ENCODE measurements at regions not wholly inside any gene's neighbourhood (a gene's known extent, or its start where the extent isn't known, plus 50 kb on each side); places are given as distances from the start of the nearest gene placed in this dataset.
A peak's percentile ranks its signal among the peaks of the same experiment; 100 is the strongest.

GRCh38 chr6:48315915-48316314, 204.9 kb upstream of the PTCHD4 start:
- no peak for DNase-seq
- Histone ChIP-seq H4K8ac (ENCODE audit: low read length) (no peak overlapping the region), H3K27ac (ENCODE audit: low read length, poor library complexity, severe bottlenecking) (no peak overlapping the region), H3K4me1 (ENCODE audit: control insufficient read depth, insufficient read depth, low read depth, low read length) (no peaks in the 10 kb centered on the region), H3K4ac (ENCODE audit: low read depth in 1 of 2, low read length in 2 of 2) (no peak overlapping the region), H3K23ac (ENCODE audit: low read length in 2 of 2) (no peak overlapping the region), H2BK15ac (ENCODE audit: low read depth, poor library complexity, severe bottlenecking) (no peak overlapping the region), H3K14ac (ENCODE audit: low read length in 2 of 2) (no peak overlapping the region), H3K9me3 (ENCODE audit: control insufficient read depth, low read length) (no peaks in the 10 kb centered on the region), H3K79me1 (replicated peaks; ENCODE audit: low read length, poor library complexity, severe bottlenecking) (no peaks in the 10 kb centered on the region), H3K9ac (ENCODE audit: low read length) (no peak overlapping the region), H2BK12ac (ENCODE audit: low read length in 2 of 2) (no peak overlapping the region), H3K27me3 (ENCODE audit: control insufficient read depth in 1 of 2, insufficient read depth in 1 of 2, low read length in 2 of 2) (no peaks in the 10 kb centered on the region), H2AK5ac (ENCODE audit: low read length, severe bottlenecking) (no peak overlapping the region), H3K4me3 (ENCODE audit: insufficient read depth in 1 of 2, low read depth in 1 of 2, low read length in 2 of 2) (no peak overlapping the region), H2AFZ (ENCODE audit: low read depth, low read length) (no peak overlapping the region), H2BK5ac (ENCODE audit: low read depth, low read length, poor library complexity, severe bottlenecking) (no peak overlapping the region), H4K91ac (ENCODE audit: low read length) (no peak overlapping the region), H2BK120ac (ENCODE audit: low read depth, low read length) (no peak overlapping the region), H3K36me3 (ENCODE audit: control insufficient read depth in 1 of 2, insufficient read depth in 2 of 2, low read depth in 1 of 2, low read length in 2 of 2) (no peaks in the 10 kb centered on the region), H3K18ac (ENCODE audit: low read depth in 1 of 2, low read length in 2 of 2) (no peak overlapping the region), H3K4me2 (ENCODE audit: low read length, poor library complexity, severe bottlenecking) (no peak overlapping the region)
- WGBS, result no CpG with 5 or more reads among the region's 1 CpG

- no peaks in the 10 kb centered on the region for H3K27me3 ChIP-seq (ENCODE audit: control insufficient read depth in 1 of 2, insufficient read depth in 1 of 2, low read length in 2 of 2)
- H2BK5ac ChIP-seq (ENCODE audit: low read depth, low read length, poor library complexity, severe bottlenecking), result no peak overlapping the region
- H3K4me1 ChIP-seq (ENCODE audit: control insufficient read depth, insufficient read depth, low read depth, low read length), result no peaks in the 10 kb centered on the region
- H3K23ac ChIP-seq (ENCODE audit: low read length in 2 of 2), result no peak overlapping the region
- H3K9ac ChIP-seq (ENCODE audit: low read length), result no peak overlapping the region
- H2BK12ac ChIP-seq (ENCODE audit: low read length in 2 of 2), result no peak overlapping the region
- H2BK15ac ChIP-seq (ENCODE audit: low read depth, poor library complexity, severe bottlenecking), result no peak overlapping the region
- H2BK120ac ChIP-seq (ENCODE audit: low read depth, low read length), result no peak overlapping the region
- H3K9me3 ChIP-seq (ENCODE audit: control insufficient read depth, low read length), result no peaks in the 10 kb centered on the region
- H3K4ac ChIP-seq (ENCODE audit: low read depth in 1 of 2, low read length in 2 of 2), result no peak overlapping the region
- H3K4me3 ChIP-seq (ENCODE audit: insufficient read depth in 1 of 2, low read depth in 1 of 2, low read length in 2 of 2), result no peak overlapping the region
- 76% methylated on average over 3 of the region's 5 CpGs for WGBS
- no peak overlapping the region for H3K14ac ChIP-seq (ENCODE audit: low read length in 2 of 2)
- H3K4me2 ChIP-seq (ENCODE audit: low read length, poor library complexity, severe bottlenecking), result no peak overlapping the region
- H2AK5ac ChIP-seq (ENCODE audit: low read length, severe bottlenecking), result no peak overlapping the region
- DNase-seq, result peak; percentile 30
- H4K91ac ChIP-seq (ENCODE audit: low read length), result no peak overlapping the region
- no peak overlapping the region for H3K27ac ChIP-seq (ENCODE audit: low read length, poor library complexity, severe bottlenecking)
- no peak overlapping the region for H4K8ac ChIP-seq (ENCODE audit: low read length)
- no peak overlapping the region for H2AFZ ChIP-seq (ENCODE audit: low read depth, low read length)
- no peaks in the 10 kb centered on the region for H3K36me3 ChIP-seq (ENCODE audit: control insufficient read depth in 1 of 2, insufficient read depth in 2 of 2, low read depth in 1 of 2, low read length in 2 of 2)
- H3K79me1 ChIP-seq (replicated peaks; ENCODE audit: low read length, poor library complexity, severe bottlenecking), result no peaks in the 10 kb centered on the region
- H3K18ac ChIP-seq (ENCODE audit: low read depth in 1 of 2, low read length in 2 of 2), result no peak overlapping the region
Measured at GRCh38 chr6:48315051-48315719, 204.2 kb upstream of the PTCHD4 start.

GRCh38 chr6:48311301-48311700, 200.3 kb upstream of the PTCHD4 start:
- no peak overlapping the region for H3K23ac ChIP-seq (ENCODE audit: low read length in 2 of 2)
- no peak overlapping the region for H3K14ac ChIP-seq (ENCODE audit: low read length in 2 of 2)
- no peak overlapping the region for H2BK15ac ChIP-seq (ENCODE audit: low read depth, poor library complexity, severe bottlenecking)
- no peaks in the 10 kb centered on the region for H3K27me3 ChIP-seq (ENCODE audit: control insufficient read depth in 1 of 2, insufficient read depth in 1 of 2, low read length in 2 of 2)
- H3K4me2 ChIP-seq (ENCODE audit: low read length, poor library complexity, severe bottlenecking), result no peak overlapping the region
- H2AFZ ChIP-seq (ENCODE audit: low read depth, low read length), result no peak overlapping the region
- no peak overlapping the region for H2BK120ac ChIP-seq (ENCODE audit: low read depth, low read length)
- no peak overlapping the region for H3K4me3 ChIP-seq (ENCODE audit: insufficient read depth in 1 of 2, low read depth in 1 of 2, low read length in 2 of 2)
- no peaks in the 10 kb centered on the region for H3K9me3 ChIP-seq (ENCODE audit: control insufficient read depth, low read length)
- H3K18ac ChIP-seq (ENCODE audit: low read depth in 1 of 2, low read length in 2 of 2), result no peak overlapping the region
- no peak overlapping the region for H3K4ac ChIP-seq (ENCODE audit: low read depth in 1 of 2, low read length in 2 of 2)
- H2BK5ac ChIP-seq (ENCODE audit: low read depth, low read length, poor library complexity, severe bottlenecking), result no peak overlapping the region
- no peak overlapping the region for H2AK5ac ChIP-seq (ENCODE audit: low read length, severe bottlenecking)
- DNase-seq, result no peak
- H2BK12ac ChIP-seq (ENCODE audit: low read length in 2 of 2), result no peak overlapping the region
- no peak overlapping the region for H4K8ac ChIP-seq (ENCODE audit: low read length)
- H3K9ac ChIP-seq (ENCODE audit: low read length), result no peak overlapping the region
- H4K91ac ChIP-seq (ENCODE audit: low read length), result no peak overlapping the region
- H3K36me3 ChIP-seq (ENCODE audit: control insufficient read depth in 1 of 2, insufficient read depth in 2 of 2, low read depth in 1 of 2, low read length in 2 of 2), result no peaks in the 10 kb centered on the region
- no peaks in the 10 kb centered on the region for H3K79me1 ChIP-seq (replicated peaks; ENCODE audit: low read length, poor library complexity, severe bottlenecking)
- H3K27ac ChIP-seq (ENCODE audit: low read length, poor library complexity, severe bottlenecking), result no peak overlapping the region
- H3K4me1 ChIP-seq (ENCODE audit: control insufficient read depth, insufficient read depth, low read depth, low read length), result no peaks in the 10 kb centered on the region

- 100% methylated on average over 1 of the region's 2 CpGs for WGBS
- no peak overlapping the region for H3K14ac ChIP-seq (ENCODE audit: low read length in 2 of 2)
- no peaks in the 10 kb centered on the region for H3K27me3 ChIP-seq (ENCODE audit: control insufficient read depth in 1 of 2, insufficient read depth in 1 of 2, low read length in 2 of 2)
- peaks cover 8% of the 10 kb centered on the region for H3K9me3 ChIP-seq (ENCODE audit: control insufficient read depth, low read length)
- H2BK12ac ChIP-seq (ENCODE audit: low read length in 2 of 2), result no peak overlapping the region
- no peak overlapping the region for H3K27ac ChIP-seq (ENCODE audit: low read length, poor library complexity, severe bottlenecking)
- H2BK5ac ChIP-seq (ENCODE audit: low read depth, low read length, poor library complexity, severe bottlenecking), result no peak overlapping the region
- no peak for DNase-seq
- no peak overlapping the region for H3K4me2 ChIP-seq (ENCODE audit: low read length, poor library complexity, severe bottlenecking)
- no peak overlapping the region for H3K18ac ChIP-seq (ENCODE audit: low read depth in 1 of 2, low read length in 2 of 2)
- H3K4me3 ChIP-seq (ENCODE audit: insufficient read depth in 1 of 2, low read depth in 1 of 2, low read length in 2 of 2), result no peak overlapping the region
- H3K4me1 ChIP-seq (ENCODE audit: control insufficient read depth, insufficient read depth, low read depth, low read length), result no peaks in the 10 kb centered on the region
- H4K8ac ChIP-seq (ENCODE audit: low read length), result no peak overlapping the region
- H4K91ac ChIP-seq (ENCODE audit: low read length), result no peak overlapping the region
- H2AFZ ChIP-seq (ENCODE audit: low read depth, low read length), result no peak overlapping the region
- no peak overlapping the region for H2BK15ac ChIP-seq (ENCODE audit: low read depth, poor library complexity, severe bottlenecking)
- H2BK120ac ChIP-seq (ENCODE audit: low read depth, low read length), result no peak overlapping the region
- H3K23ac ChIP-seq (ENCODE audit: low read length in 2 of 2), result no peak overlapping the region
- no peak overlapping the region for H3K4ac ChIP-seq (ENCODE audit: low read depth in 1 of 2, low read length in 2 of 2)
- H3K79me1 ChIP-seq (replicated peaks; ENCODE audit: low read length, poor library complexity, severe bottlenecking), result no peaks in the 10 kb centered on the region
- H2AK5ac ChIP-seq (ENCODE audit: low read length, severe bottlenecking), result no peak overlapping the region
- H3K36me3 ChIP-seq (ENCODE audit: control insufficient read depth in 1 of 2, insufficient read depth in 2 of 2, low read depth in 1 of 2, low read length in 2 of 2), result no peaks in the 10 kb centered on the region
- H3K9ac ChIP-seq (ENCODE audit: low read length), result no peak overlapping the region
Measured at GRCh38 chr6:48307573-48307972, 196.6 kb upstream of the PTCHD4 start.
